Mammary epithelial cell (primary cell): ENCODE measurements at regions not wholly inside any gene's neighbourhood (a gene's known extent, or its start where the extent isn't known, plus 50 kb on each side); places are given as distances from the start of the nearest gene placed in this dataset.

Experiments used
- EZH2 ChIP-seq: IDR thresholded peaks from 2 replicates; pipeline ENCODE4 v1.6.1; 2012; ENCODE audit warnings: low read length, inconsistent platforms, borderline replicate concordance
- TF ChIP-seq, protein P1 (sequence below), 2 donors: IDR thresholded peaks in 1 of 2; conservative IDR thresholded peaks in 1 of 2; 2 replicates each; pipeline ENCODE4 v1.5.1; 2011 to 2012; ENCODE audit warnings: inconsistent platforms in 2 of 2, low read length in 2 of 2, mild to moderate bottlenecking in 2 of 2, control low read depth in 1 of 2, low read depth in 1 of 2; ENCODE audit not compliant: insufficient read depth in 1 of 2; ENCODE audit errors: extremely low read depth in 1 of 2

DNA sequence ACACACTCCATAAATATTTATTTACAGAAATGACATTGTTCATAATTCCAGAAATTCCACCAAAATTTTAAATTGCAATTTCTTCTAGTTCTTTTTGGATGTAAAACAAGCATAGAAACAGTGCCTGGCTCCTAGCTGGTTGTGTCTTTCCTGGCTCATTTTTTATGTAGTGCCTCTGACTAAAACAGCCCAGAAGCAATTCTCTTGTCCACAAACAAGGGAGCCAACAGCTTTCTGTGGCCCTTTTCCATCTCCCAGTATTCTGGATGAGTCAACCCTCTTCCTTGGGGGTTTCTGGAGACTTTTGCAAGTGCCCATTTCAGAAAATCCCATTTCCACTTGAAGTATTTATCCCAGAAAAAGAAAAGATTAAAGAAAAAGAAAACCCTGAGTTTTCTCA is 141.4 kb downstream of the PHLDA1 start:
- TF ChIP-seq, protein P1, sequence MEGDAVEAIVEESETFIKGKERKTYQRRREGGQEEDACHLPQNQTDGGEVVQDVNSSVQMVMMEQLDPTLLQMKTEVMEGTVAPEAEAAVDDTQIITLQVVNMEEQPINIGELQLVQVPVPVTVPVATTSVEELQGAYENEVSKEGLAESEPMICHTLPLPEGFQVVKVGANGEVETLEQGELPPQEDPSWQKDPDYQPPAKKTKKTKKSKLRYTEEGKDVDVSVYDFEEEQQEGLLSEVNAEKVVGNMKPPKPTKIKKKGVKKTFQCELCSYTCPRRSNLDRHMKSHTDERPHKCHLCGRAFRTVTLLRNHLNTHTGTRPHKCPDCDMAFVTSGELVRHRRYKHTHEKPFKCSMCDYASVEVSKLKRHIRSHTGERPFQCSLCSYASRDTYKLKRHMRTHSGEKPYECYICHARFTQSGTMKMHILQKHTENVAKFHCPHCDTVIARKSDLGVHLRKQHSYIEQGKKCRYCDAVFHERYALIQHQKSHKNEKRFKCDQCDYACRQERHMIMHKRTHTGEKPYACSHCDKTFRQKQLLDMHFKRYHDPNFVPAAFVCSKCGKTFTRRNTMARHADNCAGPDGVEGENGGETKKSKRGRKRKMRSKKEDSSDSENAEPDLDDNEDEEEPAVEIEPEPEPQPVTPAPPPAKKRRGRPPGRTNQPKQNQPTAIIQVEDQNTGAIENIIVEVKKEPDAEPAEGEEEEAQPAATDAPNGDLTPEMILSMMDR (conservative IDR thresholded peaks at IDR 0.05 in 1 of 2, IDR thresholded peaks at IDR 0.05 in 1 of 2; ENCODE audit: extremely low read depth in 1 of 2, insufficient read depth in 1 of 2, low read depth in 1 of 2, low read length in 2 of 2) = no peak
- no peak for TF ChIP-seq EZH2
